Suprapubic skin (tissue), 3 donors: ENCODE measurements at regions not wholly inside any gene's neighbourhood (a gene's known extent, or its start where the extent isn't known, plus 50 kb on each side); places are given as distances from the start of the nearest gene placed in this dataset.

Experiments
- POLR2A ChIP-seq, 2 donors: fragments of 450-650 bp; IDR thresholded peaks; one replicate each; pipeline ENCODE4 v1.6.1; 2017; ENCODE audit warnings: antibody characterized with exemption in 2 of 2, mild to moderate bottlenecking in 2 of 2, moderate library complexity in 2 of 2
- TF ChIP-seq, protein P1 (sequence below), 2 donors: fragments of 200-600 bp in 1 of 2; fragments of 450-650 bp in 1 of 2; sonication (generic) in 1 of 2; IDR thresholded peaks; one replicate each; pipeline ENCODE4 v1.5.1; 2016 to 2019; ENCODE audit warnings: antibody characterized with exemption in 2 of 2, mild to moderate bottlenecking in 1 of 2, moderate library complexity in 1 of 2

DNA sequence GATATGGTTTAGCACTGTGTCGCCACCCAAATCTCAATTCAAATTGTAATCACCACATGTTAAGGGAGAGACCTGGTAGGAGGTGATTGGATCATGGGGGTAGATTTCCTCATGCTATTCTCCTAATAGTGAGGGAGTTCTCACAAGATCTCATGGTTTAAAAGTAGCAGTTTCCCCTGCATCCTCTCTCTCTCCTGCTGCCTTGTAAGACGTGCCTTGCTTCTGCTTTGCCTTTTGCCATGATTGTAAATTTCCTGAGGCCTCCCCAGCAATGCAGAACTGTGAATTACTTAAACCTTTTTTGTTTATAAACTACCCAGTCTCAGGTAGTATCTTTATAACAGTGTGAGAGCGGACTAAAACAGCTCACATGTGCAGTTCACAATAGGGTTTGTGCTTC, 1668.7 kb upstream of the RAG2 start:
- TF ChIP-seq, protein P1, sequence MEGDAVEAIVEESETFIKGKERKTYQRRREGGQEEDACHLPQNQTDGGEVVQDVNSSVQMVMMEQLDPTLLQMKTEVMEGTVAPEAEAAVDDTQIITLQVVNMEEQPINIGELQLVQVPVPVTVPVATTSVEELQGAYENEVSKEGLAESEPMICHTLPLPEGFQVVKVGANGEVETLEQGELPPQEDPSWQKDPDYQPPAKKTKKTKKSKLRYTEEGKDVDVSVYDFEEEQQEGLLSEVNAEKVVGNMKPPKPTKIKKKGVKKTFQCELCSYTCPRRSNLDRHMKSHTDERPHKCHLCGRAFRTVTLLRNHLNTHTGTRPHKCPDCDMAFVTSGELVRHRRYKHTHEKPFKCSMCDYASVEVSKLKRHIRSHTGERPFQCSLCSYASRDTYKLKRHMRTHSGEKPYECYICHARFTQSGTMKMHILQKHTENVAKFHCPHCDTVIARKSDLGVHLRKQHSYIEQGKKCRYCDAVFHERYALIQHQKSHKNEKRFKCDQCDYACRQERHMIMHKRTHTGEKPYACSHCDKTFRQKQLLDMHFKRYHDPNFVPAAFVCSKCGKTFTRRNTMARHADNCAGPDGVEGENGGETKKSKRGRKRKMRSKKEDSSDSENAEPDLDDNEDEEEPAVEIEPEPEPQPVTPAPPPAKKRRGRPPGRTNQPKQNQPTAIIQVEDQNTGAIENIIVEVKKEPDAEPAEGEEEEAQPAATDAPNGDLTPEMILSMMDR (IDR thresholded peaks at IDR 0.05) = no peak
- no peak for TF ChIP-seq POLR2A (IDR thresholded peaks at IDR 0.05)
